Spleen (tissue), 7 donors: ENCODE measurements at regions not wholly inside any gene's neighbourhood (a gene's known extent, or its start where the extent isn't known, plus 50 kb on each side); places are given as distances from the start of the nearest gene placed in this dataset.

Source experiments
- CTCF ChIP-seq, 11 experiments: fragments of 200-600 bp in 7 of 11; fragments of 450-650 bp in 4 of 11; sonication (generic) in 4 of 11; IDR thresholded peaks in 8 of 11; conservative IDR thresholded peaks in 3 of 11; 1 replicate in 7 of 11; 2 replicates in 4 of 11; pipeline versions ENCODE4 v1.4.0 to v1.8.0; 2016 to 2021; ENCODE audit warnings: antibody characterized with exemption in 11 of 11, inconsistent platforms in 4 of 11, mild to moderate bottlenecking in 1 of 11
- POLR2A ChIP-seq, 3 donors: fragments of 450-650 bp; IDR thresholded peaks; one replicate each; pipeline ENCODE4 v1.5.1; 2017; ENCODE audit warnings: antibody characterized with exemption in 3 of 3, mild to moderate bottlenecking in 1 of 3
- donor health status: DM: no; HTN: no; CAD: no; lungs with moderate emphysema.
- donor health status: DM: no; HTN: no; CAD: no.
- donor health status: DM: no; HTN: no; CAD: no.

GRCh38 chr7:24448038-24448437, 125.2 kb upstream of the PALS2 start:
- TF ChIP-seq CTCF (IDR thresholded peaks at IDR 0.05 in 8 of 11, conservative IDR thresholded peaks at IDR 0.05 in 3 of 11), result no peak
- TF ChIP-seq POLR2A (IDR thresholded peaks at IDR 0.05), result no peak
